DND-41 (cell line): ENCODE measurements at regions not wholly inside any gene's neighbourhood (a gene's known extent, or its start where the extent isn't known, plus 50 kb on each side); places are given as distances from the start of the nearest gene placed in this dataset.
A peak's percentile ranks its signal among the peaks of the same experiment; 100 is the strongest.

Experiments used
- ATAC-seq: fragments of 200-7000 bp; cut with Tn5 transposase; 3 replicates; pipeline ENCODE4 v1.9.1; 2021; ENCODE audit warnings: low read depth; ENCODE audit not compliant: insufficient read depth
- DNase-seq: peaks from one replicate; pipeline ENCODE4 v3.0.0-alpha.2; 2020
- H2AFZ ChIP-seq: 2 replicates; pipeline ENCODE4 v1.6.0; 2012; ENCODE audit warnings: low read depth, low read length
- H3K27ac ChIP-seq: 2 replicates; pipeline ENCODE4 v1.5.1; 2012; ENCODE audit warnings: low read length, inconsistent platforms
- H3K27me3 ChIP-seq: fragments of 200-600 bp; sonication (generic); 2 replicates; pipeline ENCODE4 v1.6.0; 2012; ENCODE audit warnings: low read length, mild to moderate bottlenecking, inconsistent platforms; ENCODE audit not compliant: insufficient read depth, poor library complexity
- H3K36me3 ChIP-seq: 2 replicates; pipeline ENCODE4 v1.5.1; 2012; ENCODE audit warnings: low read length, inconsistent platforms; ENCODE audit not compliant: insufficient read depth
- H3K4me1 ChIP-seq: 2 replicates; pipeline ENCODE4 v1.5.1; 2012; ENCODE audit warnings: mild to moderate bottlenecking, low read length; ENCODE audit not compliant: insufficient read depth
- H3K4me2 ChIP-seq: 2 replicates; pipeline ENCODE4 v1.6.0; 2012; ENCODE audit warnings: mild to moderate bottlenecking, moderate library complexity, low read length, inconsistent platforms; ENCODE audit not compliant: insufficient read depth
- H3K4me3 ChIP-seq, 2 experiments: fragments of 200-600 bp in 1 of 2; shearing (Covaris generic) in 1 of 2; 2 replicates each; pipeline ENCODE4 v1.5.1; 2012 to 2016; ENCODE audit warnings: inconsistent platforms in 2 of 2, low read length in 2 of 2, mild to moderate bottlenecking in 2 of 2, low read depth in 1 of 2, moderate library complexity in 1 of 2
- H3K79me2 ChIP-seq: 2 replicates; pipeline ENCODE4 v1.6.0; 2012; ENCODE audit warnings: low read length, inconsistent platforms; ENCODE audit not compliant: insufficient read depth
- H3K9ac ChIP-seq: 2 replicates; pipeline ENCODE4 v1.6.0; 2012; ENCODE audit warnings: low read depth, mild to moderate bottlenecking, inconsistent platforms, low read length, moderate library complexity
- H3K9me3 ChIP-seq: 2 replicates; pipeline ENCODE4 v1.5.1; 2012; ENCODE audit warnings: low read length, moderate library complexity, mild to moderate bottlenecking, inconsistent platforms; ENCODE audit not compliant: insufficient read depth, severe bottlenecking
- H4K20me1 ChIP-seq: 2 replicates; pipeline ENCODE4 v1.6.0; 2012; ENCODE audit warnings: low read length; ENCODE audit not compliant: insufficient read depth
- EZH2 ChIP-seq: IDR thresholded peaks from 3 replicates; pipeline ENCODE4 v1.6.1; 2012; ENCODE audit warnings: borderline replicate concordance, low read depth, mild to moderate bottlenecking, moderate library complexity, low read length, inconsistent platforms; ENCODE audit not compliant: severe bottlenecking
- TF ChIP-seq, protein P1 (sequence below): IDR thresholded peaks from 2 replicates; pipeline ENCODE4 v1.5.1; 2012; ENCODE audit warnings: borderline replicate concordance, low read length, moderate library complexity, mild to moderate bottlenecking; ENCODE audit not compliant: poor library complexity, severe bottlenecking; ENCODE audit errors: extremely low read depth

DNA sequence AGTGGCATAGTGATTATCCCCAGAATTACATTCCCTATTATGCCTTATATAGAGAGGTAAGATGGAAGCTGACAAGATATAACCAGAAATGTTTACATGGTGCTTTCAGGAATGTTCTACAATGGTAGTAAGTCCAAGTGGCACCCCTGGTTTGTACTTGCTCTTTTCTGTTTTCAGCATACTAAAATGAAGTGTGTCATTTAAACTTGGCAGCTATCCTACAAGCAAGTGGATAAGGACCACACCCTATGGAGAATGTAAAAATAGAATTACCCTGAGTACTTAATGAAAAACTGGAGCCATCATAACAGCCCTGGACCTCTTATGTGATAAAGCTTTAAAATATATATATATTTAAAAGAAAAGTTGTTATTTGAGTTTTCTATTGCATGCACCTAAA, 1012.7 kb upstream of the CADM2 start:
- Histone ChIP-seq H3K4me2 (no peak overlapping the region), H3K27me3 (no peaks in the 10 kb centered on the region), H3K9me3 (peaks cover 7% of the 10 kb centered on the region), H2AFZ (no peak overlapping the region), H3K9ac (no peak overlapping the region), H3K4me1 (no peaks in the 10 kb centered on the region), H3K27ac (no peak overlapping the region), H4K20me1 (no peaks in the 10 kb centered on the region), H3K4me3 (no peak overlapping the region), H3K36me3 (no peaks in the 10 kb centered on the region), H3K79me2 (no peaks in the 10 kb centered on the region)
- no peak for ATAC-seq
- DNase-seq: no peak
- TF ChIP-seq, protein P1, sequence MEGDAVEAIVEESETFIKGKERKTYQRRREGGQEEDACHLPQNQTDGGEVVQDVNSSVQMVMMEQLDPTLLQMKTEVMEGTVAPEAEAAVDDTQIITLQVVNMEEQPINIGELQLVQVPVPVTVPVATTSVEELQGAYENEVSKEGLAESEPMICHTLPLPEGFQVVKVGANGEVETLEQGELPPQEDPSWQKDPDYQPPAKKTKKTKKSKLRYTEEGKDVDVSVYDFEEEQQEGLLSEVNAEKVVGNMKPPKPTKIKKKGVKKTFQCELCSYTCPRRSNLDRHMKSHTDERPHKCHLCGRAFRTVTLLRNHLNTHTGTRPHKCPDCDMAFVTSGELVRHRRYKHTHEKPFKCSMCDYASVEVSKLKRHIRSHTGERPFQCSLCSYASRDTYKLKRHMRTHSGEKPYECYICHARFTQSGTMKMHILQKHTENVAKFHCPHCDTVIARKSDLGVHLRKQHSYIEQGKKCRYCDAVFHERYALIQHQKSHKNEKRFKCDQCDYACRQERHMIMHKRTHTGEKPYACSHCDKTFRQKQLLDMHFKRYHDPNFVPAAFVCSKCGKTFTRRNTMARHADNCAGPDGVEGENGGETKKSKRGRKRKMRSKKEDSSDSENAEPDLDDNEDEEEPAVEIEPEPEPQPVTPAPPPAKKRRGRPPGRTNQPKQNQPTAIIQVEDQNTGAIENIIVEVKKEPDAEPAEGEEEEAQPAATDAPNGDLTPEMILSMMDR: no peak
- TF ChIP-seq EZH2: no peak

DNA sequence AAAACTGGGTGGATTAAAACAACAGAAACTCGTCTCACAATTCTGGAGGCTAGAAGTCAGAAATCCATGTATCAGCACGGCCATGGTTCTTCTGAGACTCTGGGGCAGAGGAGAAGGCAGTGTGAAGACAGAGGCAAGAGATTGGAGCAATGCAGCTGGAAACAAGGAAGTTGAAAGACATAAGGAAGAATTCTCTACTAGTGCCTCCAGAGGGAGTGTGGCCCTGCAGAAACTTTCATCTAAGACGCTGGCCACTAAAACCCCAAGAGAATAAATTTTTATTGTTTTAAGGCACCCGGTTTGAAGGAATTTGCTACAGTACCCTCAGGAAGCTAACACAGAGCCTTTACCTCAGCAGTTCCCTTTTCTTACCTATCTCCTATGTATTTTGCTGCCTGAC, 1012.2 kb upstream of the CADM2 start:
- Histone ChIP-seq H3K4me2 (no peak overlapping the region), H3K9ac (no peak overlapping the region), H3K9me3 (peaks cover 7% of the 10 kb centered on the region), H2AFZ (peak overlapping the region; percentile 15; the same call in 1 of the 2 replicates), H3K27me3 (no peaks in the 10 kb centered on the region), H3K4me1 (no peaks in the 10 kb centered on the region), H3K36me3 (no peaks in the 10 kb centered on the region), H3K79me2 (no peaks in the 10 kb centered on the region), H4K20me1 (no peaks in the 10 kb centered on the region), H3K4me3 (no peak overlapping the region), H3K27ac (no peak overlapping the region)
- TF ChIP-seq, protein P1: no peak
- TF ChIP-seq EZH2: no peak
- DNase-seq: no peak
- no peak for ATAC-seq

DNA sequence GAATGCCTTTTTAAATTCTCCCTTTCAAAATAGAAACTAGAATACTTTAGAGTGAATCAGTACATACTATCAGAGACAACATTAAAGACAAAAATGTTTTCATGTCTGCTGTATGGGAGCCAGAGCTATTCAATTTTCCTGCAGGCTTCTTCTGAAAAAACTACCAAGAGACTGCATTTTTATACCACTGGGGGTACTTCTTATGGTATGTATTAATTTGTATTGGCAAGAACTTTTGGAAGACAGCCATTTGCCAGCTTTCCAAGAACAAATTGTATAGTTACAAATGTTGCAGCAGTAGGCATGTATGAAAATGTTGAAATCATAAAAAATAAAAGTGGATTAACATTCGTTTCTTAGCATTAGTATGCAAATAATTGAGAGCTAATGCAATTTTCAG, 1010.0 kb upstream of the CADM2 start:
- no peak for DNase-seq
- Histone ChIP-seq H2AFZ (no peak overlapping the region), H3K27ac (no peak overlapping the region), H3K4me1 (no peaks in the 10 kb centered on the region), H3K79me2 (no peaks in the 10 kb centered on the region), H3K36me3 (no peaks in the 10 kb centered on the region), H3K27me3 (no peaks in the 10 kb centered on the region), H3K9me3 (no peaks in the 10 kb centered on the region), H4K20me1 (no peaks in the 10 kb centered on the region), H3K4me2 (no peak overlapping the region), H3K9ac (no peak overlapping the region), H3K4me3 (no peak overlapping the region)
- ATAC-seq: no peak; the same call in 2 of the 3 replicates
- TF ChIP-seq, protein P1: no peak
- TF ChIP-seq EZH2: no peak

DNA sequence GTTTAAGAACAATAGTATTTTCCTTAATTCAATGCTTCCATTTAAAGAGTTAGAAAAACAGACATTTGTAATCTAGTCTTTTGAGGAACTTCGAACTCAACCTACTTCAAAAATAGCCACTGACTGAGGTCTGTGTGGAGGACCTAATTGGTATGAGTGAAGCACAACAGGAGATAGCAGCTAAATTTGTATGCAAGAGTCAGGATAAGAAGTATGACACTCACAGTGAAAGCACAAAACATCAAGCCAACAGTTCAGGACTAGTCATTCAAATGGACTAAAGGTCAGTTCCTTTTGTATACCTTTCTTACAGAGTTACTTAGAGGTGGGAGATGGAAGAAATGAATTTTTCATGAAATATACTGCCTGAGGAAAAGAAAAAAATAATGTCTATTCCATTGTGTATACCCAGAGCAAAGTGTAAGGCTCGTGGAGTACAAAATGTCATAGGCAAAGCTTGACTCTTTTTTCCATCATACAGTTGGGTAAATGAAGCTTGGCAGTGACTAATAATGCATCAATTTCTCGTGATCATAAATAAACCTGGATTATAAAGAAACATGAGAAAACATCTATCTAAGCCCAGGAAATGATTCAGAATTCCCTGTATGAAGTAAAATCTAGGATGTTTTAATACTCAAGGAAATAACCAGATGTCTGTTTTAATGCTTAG, 1005.2 kb upstream of the CADM2 start:
- Histone ChIP-seq H3K9me3 (no peaks in the 10 kb centered on the region), H3K27ac (no peak overlapping the region), H3K36me3 (no peaks in the 10 kb centered on the region), H3K27me3 (no peaks in the 10 kb centered on the region), H3K9ac (no peak overlapping the region), H3K4me3 (no peak overlapping the region), H3K4me1 (no peaks in the 10 kb centered on the region), H2AFZ (0 out of 2 replicates have a peak overlapping the region, but pooled peaks have one; percentile 19), H3K79me2 (no peaks in the 10 kb centered on the region), H3K4me2 (no peak overlapping the region), H4K20me1 (no peaks in the 10 kb centered on the region)
- TF ChIP-seq, protein P1: no peak
- no peak for TF ChIP-seq EZH2
- no peak for DNase-seq
- no peak for ATAC-seq
